ENCODE measurements at regions not wholly inside any gene's neighbourhood (a gene's known extent, or its start where the extent isn't known, plus 50 kb on each side); places are given as distances from the start of the nearest gene placed in this dataset.

- DNase-seq (no peak), ATAC-seq (ENCODE audit: poor library complexity) (no peak)
- Mint-ChIP-seq H3K4me3 (no peak overlapping the region), H3K27me3 (no peaks in the 10 kb centered on the region), H3K4me1 (ENCODE audit: low read depth) (no peaks in the 10 kb centered on the region), H3K27ac (no peak overlapping the region), H3K9me3 (peaks cover 16% of the 10 kb centered on the region), H3K36me3 (ENCODE audit: low read depth) (no peaks in the 10 kb centered on the region)
- Histone ChIP-seq H3K9me3 (ENCODE audit: control insufficient read depth in 1 of 2, insufficient read depth in 1 of 2, low read length in 2 of 2) (peaks cover 0 to 4% of the 10 kb centered on the region in 2 experiments), H3K4me3 (ENCODE audit: low read length) (no peak overlapping the region), H3K27me3 (ENCODE audit: control insufficient read depth in 1 of 2, insufficient read depth in 2 of 2, low read length in 2 of 2) (no peaks in the 10 kb centered on the region), H3K27ac (ENCODE audit: low read depth in 1 of 2, low read length in 2 of 2) (no peak overlapping the region), H3K4me1 (ENCODE audit: insufficient read depth, low read length) (no peaks in the 10 kb centered on the region), H3K36me3 (ENCODE audit: insufficient read depth, low read length) (no peaks in the 10 kb centered on the region)
- CTCF ChIA-PET, result no interaction called here
- intact Hi-C loops (cut with DNase I, micrococcal nuclease), result no loop called here
- POLR2A ChIA-PET, result no interaction called here
- TF ChIP-seq, protein P1, sequence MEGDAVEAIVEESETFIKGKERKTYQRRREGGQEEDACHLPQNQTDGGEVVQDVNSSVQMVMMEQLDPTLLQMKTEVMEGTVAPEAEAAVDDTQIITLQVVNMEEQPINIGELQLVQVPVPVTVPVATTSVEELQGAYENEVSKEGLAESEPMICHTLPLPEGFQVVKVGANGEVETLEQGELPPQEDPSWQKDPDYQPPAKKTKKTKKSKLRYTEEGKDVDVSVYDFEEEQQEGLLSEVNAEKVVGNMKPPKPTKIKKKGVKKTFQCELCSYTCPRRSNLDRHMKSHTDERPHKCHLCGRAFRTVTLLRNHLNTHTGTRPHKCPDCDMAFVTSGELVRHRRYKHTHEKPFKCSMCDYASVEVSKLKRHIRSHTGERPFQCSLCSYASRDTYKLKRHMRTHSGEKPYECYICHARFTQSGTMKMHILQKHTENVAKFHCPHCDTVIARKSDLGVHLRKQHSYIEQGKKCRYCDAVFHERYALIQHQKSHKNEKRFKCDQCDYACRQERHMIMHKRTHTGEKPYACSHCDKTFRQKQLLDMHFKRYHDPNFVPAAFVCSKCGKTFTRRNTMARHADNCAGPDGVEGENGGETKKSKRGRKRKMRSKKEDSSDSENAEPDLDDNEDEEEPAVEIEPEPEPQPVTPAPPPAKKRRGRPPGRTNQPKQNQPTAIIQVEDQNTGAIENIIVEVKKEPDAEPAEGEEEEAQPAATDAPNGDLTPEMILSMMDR (IDR thresholded peaks at IDR 0.05), result no peak
These were observed 770.4 kb upstream of the SEMA6D start for GRCh38 chr15:46946953-46947352.

- TF ChIP-seq, protein P1 (IDR thresholded peaks at IDR 0.05), result no peak
- no peak overlapping the region for H3K27ac ChIP-seq (ENCODE audit: low read depth in 1 of 2, low read length in 2 of 2)
- no peaks in the 10 kb centered on the region for H3K36me3 Mint-ChIP-seq (ENCODE audit: low read depth)
- H3K27me3 ChIP-seq (ENCODE audit: control insufficient read depth in 1 of 2, insufficient read depth in 2 of 2, low read length in 2 of 2), result no peaks in the 10 kb centered on the region
- H3K4me1 Mint-ChIP-seq (ENCODE audit: low read depth), result no peaks in the 10 kb centered on the region
- H3K9me3 Mint-ChIP-seq, result peaks cover 16% of the 10 kb centered on the region
- H3K4me3 ChIP-seq (ENCODE audit: low read length), result no peak overlapping the region
- no peaks in the 10 kb centered on the region for H3K27me3 Mint-ChIP-seq
- no peaks in the 10 kb centered on the region for H3K36me3 ChIP-seq (ENCODE audit: insufficient read depth, low read length)
- intact Hi-C loops (cut with DNase I, micrococcal nuclease), result no loop called here
- ATAC-seq (ENCODE audit: poor library complexity) (no peak), DNase-seq (no peak)
- ChIA-PET CTCF (no interaction called here), POLR2A (no interaction called here)
- no peaks in the 10 kb centered on the region for H3K4me1 ChIP-seq (ENCODE audit: insufficient read depth, low read length)
- no peak overlapping the region for H3K4me3 Mint-ChIP-seq
- H3K27ac Mint-ChIP-seq, result no peak overlapping the region
- no peaks in the 10 kb centered on the region for H3K9me3 ChIP-seq (ENCODE audit: control insufficient read depth in 1 of 2, insufficient read depth in 1 of 2, low read length in 2 of 2)
These were observed 761.7 kb upstream of the SEMA6D start for GRCh38 chr15:46955576-46955975.

GRCh38 chr15:46956456-46956855 is 760.8 kb upstream of the SEMA6D start:
- TF ChIP-seq, protein P1 (IDR thresholded peaks at IDR 0.05), result no peak
- DNase-seq (no peak), ATAC-seq (ENCODE audit: poor library complexity) (no peak)
- Mint-ChIP-seq H3K4me1 (ENCODE audit: low read depth) (no peaks in the 10 kb centered on the region), H3K4me3 (no peak overlapping the region), H3K27ac (no peak overlapping the region), H3K27me3 (no peaks in the 10 kb centered on the region), H3K36me3 (ENCODE audit: low read depth) (no peaks in the 10 kb centered on the region), H3K9me3 (peaks cover 14% of the 10 kb centered on the region)
- Histone ChIP-seq H3K9me3 (ENCODE audit: control insufficient read depth in 1 of 2, insufficient read depth in 1 of 2, low read length in 2 of 2) (no peaks in the 10 kb centered on the region), H3K4me1 (ENCODE audit: insufficient read depth, low read length) (no peaks in the 10 kb centered on the region), H3K4me3 (ENCODE audit: low read length) (no peak overlapping the region), H3K27ac (ENCODE audit: low read depth in 1 of 2, low read length in 2 of 2) (no peak overlapping the region), H3K27me3 (ENCODE audit: control insufficient read depth in 1 of 2, insufficient read depth in 2 of 2, low read length in 2 of 2) (no peaks in the 10 kb centered on the region), H3K36me3 (ENCODE audit: insufficient read depth, low read length) (no peaks in the 10 kb centered on the region)
- ChIA-PET POLR2A (no interaction called here), CTCF (no interaction called here)
- intact Hi-C loops (cut with DNase I, micrococcal nuclease), result no loop called here

Data from CD4-positive, alpha-beta T cell (primary cell).